ENCODE measurements at regions not wholly inside any gene's neighbourhood (a gene's known extent, or its start where the extent isn't known, plus 50 kb on each side); places are given as distances from the start of the nearest gene placed in this dataset.
"Not testable (repeated sequence)": the region's sequence is repeated elsewhere in the genome, so short reads cannot be mapped to it uniquely, and the experiment has no call there.

- no peak for DNase-seq (ENCODE audit: low spot score)
These were observed 82.5 kb upstream of the CREB5 start for GRCh38 chr7:28329661-28330363.

GRCh38 chr7:28330384-28331070 is 81.8 kb upstream of the CREB5 start:
- DNase-seq (ENCODE audit: low spot score), result no peak

- DNase-seq (ENCODE audit: low spot score), result no peak
These were observed 80.3 kb upstream of the CREB5 start for GRCh38 chr7:28332046-28332445.

- DNase-seq (ENCODE audit: low spot score), result not testable (repeated sequence)
These were observed 78.8 kb upstream of the CREB5 start for GRCh38 chr7:28333548-28333947.

GRCh38 chr7:28336806-28337205 is 75.5 kb upstream of the CREB5 start:
- no peak for DNase-seq (ENCODE audit: low spot score)

- no peak for DNase-seq (ENCODE audit: low spot score)
These were observed 74.3 kb upstream of the CREB5 start for GRCh38 chr7:28338041-28338440.

- no peak for DNase-seq (ENCODE audit: low spot score)
These were observed 68.9 kb upstream of the CREB5 start for GRCh38 chr7:28343462-28343861.

GRCh38 chr7:28346256-28346655 is 66.1 kb upstream of the CREB5 start:
- DNase-seq (ENCODE audit: low spot score), result no peak

- DNase-seq (ENCODE audit: low spot score), result no peak
These were observed 65.5 kb upstream of the CREB5 start for GRCh38 chr7:28346676-28347363.

- DNase-seq (ENCODE audit: low spot score), result no peak
These were observed 64.6 kb upstream of the CREB5 start for GRCh38 chr7:28347475-28348318.

GRCh38 chr7:28348636-28349035 is 63.7 kb upstream of the CREB5 start:
- DNase-seq (ENCODE audit: low spot score), result no peak

- DNase-seq (ENCODE audit: low spot score), result no peak
These were observed 62.7 kb upstream of the CREB5 start for GRCh38 chr7:28349637-28350036.

GRCh38 chr7:28350662-28351061 is 61.7 kb upstream of the CREB5 start:
- no peak for DNase-seq (ENCODE audit: low spot score)

GRCh38 chr7:28351450-28351849 is 60.9 kb upstream of the CREB5 start:
- DNase-seq (ENCODE audit: low spot score), result no peak

GRCh38 chr7:28354601-28355402 is 57.5 kb upstream of the CREB5 start:
- no peak for DNase-seq (ENCODE audit: low spot score)

- DNase-seq (ENCODE audit: low spot score), result no peak
These were observed 56.5 kb upstream of the CREB5 start for GRCh38 chr7:28355635-28356319.

- no peak for DNase-seq (ENCODE audit: low spot score)
These were observed 55.7 kb upstream of the CREB5 start for GRCh38 chr7:28356619-28357018.

- DNase-seq (ENCODE audit: low spot score), result no peak
These were observed 53.9 kb upstream of the CREB5 start for GRCh38 chr7:28358423-28358868.

GRCh38 chr7:28360739-28361138 is 51.6 kb upstream of the CREB5 start:
- DNase-seq (ENCODE audit: low spot score), result no peak

- DNase-seq (ENCODE audit: low spot score), result no peak
These were observed 50.8 kb upstream of the CREB5 start for GRCh38 chr7:28361551-28361950.

- no peak for DNase-seq (ENCODE audit: low spot score)
These were observed 50.1 kb upstream of the CREB5 start for GRCh38 chr7:28362182-28362581.

Data from ureter (tissue), 1 donor.